HG02798 (cell line): ENCODE measurements at regions not wholly inside any gene's neighbourhood (a gene's known extent, or its start where the extent isn't known, plus 50 kb on each side); places are given as distances from the start of the nearest gene placed in this dataset.

ENCODE experiments used
- ATAC-seq: cut with Tn5 transposase; IDR thresholded peaks from one replicate; pipeline ENCODE4 v1.9.1; 2021; ENCODE audit warnings: mild to moderate bottlenecking; ENCODE audit not compliant: unreplicated experiment, poor library complexity

- ATAC-seq, result no peak
Observed at GRCh38 chr13:77480066-77480465, 55.4 kb upstream of the SCEL start.

GRCh38 chr13:77479326-77479725 is 56.2 kb upstream of the SCEL start:
- ATAC-seq, result no peak

- ATAC-seq, result no peak
Observed at GRCh38 chr13:77477299-77477848, 58.1 kb upstream of the SCEL start.

GRCh38 chr13:77476456-77476855 is 59.0 kb upstream of the SCEL start:
- no peak for ATAC-seq

- ATAC-seq, result no peak
Observed at GRCh38 chr13:77475345-77476084, 60.0 kb upstream of the SCEL start.

- ATAC-seq, result no peak
Observed at GRCh38 chr13:77470986-77471385, 64.5 kb upstream of the SCEL start.

GRCh38 chr13:77466753-77467422 is 68.6 kb upstream of the SCEL start:
- ATAC-seq, result no peak

GRCh38 chr13:77465603-77466195 is 69.8 kb upstream of the SCEL start:
- ATAC-seq, result no peak

GRCh38 chr13:77460195-77460594 is 75.3 kb upstream of the SCEL start:
- ATAC-seq, result peak; percentile 90

GRCh38 chr13:77459592-77459991 is 75.9 kb upstream of the SCEL start:
- peak; percentile 14 for ATAC-seq

- no peak for ATAC-seq
Observed at GRCh38 chr13:77458736-77459135, 76.8 kb upstream of the SCEL start.

GRCh38 chr13:77457966-77458365 is 77.5 kb upstream of the SCEL start:
- ATAC-seq, result no peak

GRCh38 chr13:77456271-77456670 is 79.2 kb upstream of the SCEL start:
- no peak for ATAC-seq

GRCh38 chr13:77449265-77449664 is 86.2 kb upstream of the SCEL start:
- ATAC-seq, result no peak

GRCh38 chr13:77448689-77449088 is 86.8 kb upstream of the SCEL start:
- no peak for ATAC-seq

- ATAC-seq, result no peak
Observed at GRCh38 chr13:77443511-77443910, 92.0 kb upstream of the SCEL start.

GRCh38 chr13:77437267-77437666 is 98.2 kb upstream of the SCEL start:
- no peak for ATAC-seq

- ATAC-seq, result no peak
Observed at GRCh38 chr13:77434289-77434688, 101.2 kb upstream of the SCEL start.

GRCh38 chr13:77431449-77431848 is 104.1 kb upstream of the SCEL start:
- ATAC-seq, result peak; percentile 22

GRCh38 chr13:77430377-77430951 is 103.6 kb upstream of the MYCBP2 start:
- ATAC-seq, result peak; percentile 41
